AG09319 (cell line): ENCODE measurements at regions not wholly inside any gene's neighbourhood (a gene's known extent, or its start where the extent isn't known, plus 50 kb on each side); places are given as distances from the start of the nearest gene placed in this dataset.

Source experiments
- DNase-seq: peaks from one replicate; pipeline ENCODE4 v3.0.0-alpha.2; 2010; ENCODE audit warnings: low read depth; ENCODE audit errors: extremely low read depth
- CTCF ChIP-seq: IDR thresholded peaks from 2 replicates; pipeline ENCODE4 v1.5.1; 2011; ENCODE audit warnings: low read depth, mild to moderate bottlenecking, inconsistent platforms, low read length, moderate library complexity

- DNase-seq, result no peak
- no peak for TF ChIP-seq CTCF
Measured at GRCh38 chr5:110159202-110159601, 469.5 kb downstream of the MAN2A1 start.

DNA sequence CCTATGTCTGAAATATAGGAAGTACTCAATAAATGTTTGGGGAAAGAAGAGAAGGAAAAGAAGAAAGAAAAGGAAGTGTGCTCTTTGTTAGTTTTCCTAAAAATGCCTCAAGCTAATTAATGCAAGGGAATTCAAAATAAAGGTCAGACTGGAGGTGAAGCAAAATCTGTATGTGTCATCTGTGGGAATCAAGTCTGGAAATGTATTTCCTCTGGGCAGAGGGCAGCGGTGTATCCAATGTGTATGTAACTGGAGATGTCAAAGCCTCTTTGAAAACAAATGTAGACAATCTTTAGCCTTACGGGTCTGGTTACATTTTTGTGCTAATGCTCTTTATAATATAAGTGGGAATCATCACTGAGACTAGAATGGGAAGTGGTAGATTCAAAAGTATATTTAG is 471.4 kb downstream of the MAN2A1 start:
- TF ChIP-seq CTCF, result no peak
- no peak for DNase-seq

DNA sequence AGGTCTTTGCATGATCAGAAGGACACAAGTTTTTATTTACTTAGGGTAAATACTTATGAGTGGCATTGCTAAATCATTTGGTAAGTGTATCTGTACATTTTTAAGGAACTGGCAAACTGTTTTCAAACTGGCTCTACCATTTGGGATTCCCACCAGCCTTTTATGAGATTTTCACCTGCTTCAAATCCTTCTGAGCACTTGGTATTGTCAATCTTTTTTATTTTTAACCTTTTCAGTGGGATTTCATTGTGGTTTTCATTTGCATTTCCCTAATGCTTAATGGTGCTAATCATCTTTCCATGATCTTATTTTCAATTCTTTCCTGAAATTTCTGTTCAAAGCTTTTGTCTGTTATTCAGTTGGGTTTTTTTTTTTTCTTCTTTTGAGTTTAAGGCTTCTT is 475.6 kb downstream of the MAN2A1 start:
- TF ChIP-seq CTCF, result no peak
- DNase-seq, result no peak

- TF ChIP-seq CTCF, result no peak
- DNase-seq, result no peak
Measured at GRCh38 chr5:110167384-110167783, 477.7 kb downstream of the MAN2A1 start.

GRCh38 chr5:110169461-110169860 is 479.7 kb downstream of the MAN2A1 start:
- no peak for DNase-seq
- TF ChIP-seq CTCF, result no peak

- TF ChIP-seq CTCF, result no peak
- no peak for DNase-seq
Measured at GRCh38 chr5:110177729-110178128, 488.0 kb downstream of the MAN2A1 start.

- no peak for TF ChIP-seq CTCF
- no peak for DNase-seq
Measured at GRCh38 chr5:110179321-110179720, 489.6 kb downstream of the MAN2A1 start.
